CD4-positive, alpha-beta memory T cell (primary cell): ENCODE measurements at regions not wholly inside any gene's neighbourhood (a gene's known extent, or its start where the extent isn't known, plus 50 kb on each side); places are given as distances from the start of the nearest gene placed in this dataset.

Experiments
- CTCF ChIA-PET: fragments of 350-600 bp; sonication (Branson Sonifier 250); formaldehyde crosslinking; loops from one replicate; lab custom pipeline; 2021; ENCODE audit warnings: inconsistent platforms; ENCODE audit not compliant: partially characterized antibody; lab: Charles Lee
- POLR2A ChIA-PET: fragments of 350-600 bp; sonication (Branson Sonifier 250); formaldehyde crosslinking; loops from one replicate; lab custom pipeline; 2021; ENCODE audit not compliant: partially characterized antibody; lab: Charles Lee
- DNase-seq, 5 donors: peaks; one replicate each; pipeline versions ENCODE4 v3.0.0 to v3.0.0-alpha.2; 2020 to 2022; ENCODE audit warnings: mixed read lengths in 1 of 5
- H3K27ac ChIP-seq: one replicate; pipeline ENCODE4 v1.7.0; 2013; ENCODE audit warnings: low read depth, low read length
- H3K27me3 ChIP-seq: 2 replicates; pipeline ENCODE4 v1.7.0; 2013; ENCODE audit warnings: mild to moderate bottlenecking, low read length, moderate library complexity; ENCODE audit not compliant: insufficient read depth
- H3K36me3 ChIP-seq: 2 replicates; pipeline ENCODE4 v1.7.0; 2013; ENCODE audit warnings: mild to moderate bottlenecking, low read length, moderate library complexity; ENCODE audit not compliant: insufficient read depth
- H3K4me1 ChIP-seq: 2 replicates; pipeline ENCODE4 v1.7.0; 2013; ENCODE audit warnings: mild to moderate bottlenecking, low read length, moderate library complexity; ENCODE audit not compliant: insufficient read depth
- H3K4me3 ChIP-seq, 2 donors: one replicate each; pipeline ENCODE4 v1.7.0; 2013; ENCODE audit warnings: low read length in 2 of 2, mild to moderate bottlenecking in 1 of 2
- H3K9me3 ChIP-seq, 2 donors: one replicate each; pipeline ENCODE4 v1.7.0; 2013; ENCODE audit warnings: low read length in 2 of 2, control low read depth in 1 of 2; ENCODE audit not compliant: control insufficient read depth in 1 of 2
- H3K27ac Mint-ChIP-seq, 7 donors: one replicate each; pipeline ENCODE4 v1.8.0; 2020 to 2021; ENCODE audit warnings: mixed read lengths in 7 of 7, mild to moderate bottlenecking in 6 of 7, inconsistent platforms in 3 of 7, moderate library complexity in 3 of 7
- H3K27me3 Mint-ChIP-seq, 2 donors: one replicate each; pipeline ENCODE4 v1.8.0; 2020 to 2021; ENCODE audit warnings: mixed read lengths in 2 of 2
- H3K36me3 Mint-ChIP-seq, 2 donors: one replicate each; pipeline ENCODE4 v1.8.0; 2020 to 2021; ENCODE audit warnings: mixed read lengths in 2 of 2, inconsistent platforms in 1 of 2, mild to moderate bottlenecking in 1 of 2
- H3K4me1 Mint-ChIP-seq, 4 donors: one replicate each; pipeline ENCODE4 v1.8.0; 2020 to 2021; ENCODE audit warnings: mixed read lengths in 4 of 4, mild to moderate bottlenecking in 1 of 4
- H3K4me3 Mint-ChIP-seq, 8 donors: one replicate each; pipeline ENCODE4 v1.8.0; 2020 to 2021; ENCODE audit warnings: mixed read lengths in 8 of 8, mild to moderate bottlenecking in 7 of 8, moderate library complexity in 6 of 8, inconsistent platforms in 3 of 8
- H3K9me3 Mint-ChIP-seq, 8 donors: one replicate each; pipeline ENCODE4 v1.8.0; 2020 to 2021; ENCODE audit warnings: mixed read lengths in 8 of 8, mild to moderate bottlenecking in 5 of 8, inconsistent platforms in 3 of 8, moderate library complexity in 1 of 8
- intact Hi-C: fragments of 100-400 bp; cut with micrococcal nuclease; formaldehyde crosslinking; loops from one replicate; pipeline ENCODE4 v1.15.1; 2023

DNA sequence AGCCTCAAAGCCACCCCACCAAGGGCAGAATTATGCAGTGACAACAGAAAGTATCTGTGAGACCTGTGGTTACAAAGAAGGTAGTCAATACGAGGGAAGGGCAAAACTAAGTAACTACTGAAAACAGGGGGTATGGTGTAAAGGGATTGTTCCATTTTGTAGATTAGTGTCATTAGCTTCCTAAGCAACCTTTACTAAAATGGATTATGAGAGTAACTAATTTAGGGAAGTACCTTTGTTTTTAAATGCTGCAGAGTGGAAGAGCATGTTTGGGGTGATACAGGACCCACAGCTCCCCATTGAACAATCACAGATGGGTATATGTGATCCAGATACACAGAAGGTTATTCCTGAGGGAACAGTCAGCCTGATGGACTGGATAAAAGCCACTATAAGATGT, 51.3 kb upstream of the TAC1 start:
- Mint-ChIP-seq H3K36me3 (no peaks in the 10 kb centered on the region), H3K27ac (no peak overlapping the region), H3K27me3 (peaks cover 1 to 5% of the 10 kb centered on the region in 2 donors), H3K9me3 (peaks cover 0 to 3% (median 0%) of the 10 kb centered on the region in 8 donors), H3K4me1 (no peaks in the 10 kb centered on the region), H3K4me3 (no peak overlapping the region)
- Histone ChIP-seq H3K4me1 (no peaks in the 10 kb centered on the region), H3K4me3 (no peak overlapping the region), H3K9me3 (no peaks in the 10 kb centered on the region), H3K27ac (no peak overlapping the region), H3K36me3 (no peaks in the 10 kb centered on the region), H3K27me3 (no peaks in the 10 kb centered on the region)
- POLR2A ChIA-PET: no interaction called here
- DNase-seq: no peak
- intact Hi-C loops: no loop called here
- CTCF ChIA-PET: no interaction called here
